ENCODE measurements at regions not wholly inside any gene's neighbourhood (a gene's known extent, or its start where the extent isn't known, plus 50 kb on each side); places are given as distances from the start of the nearest gene placed in this dataset.

DNA sequence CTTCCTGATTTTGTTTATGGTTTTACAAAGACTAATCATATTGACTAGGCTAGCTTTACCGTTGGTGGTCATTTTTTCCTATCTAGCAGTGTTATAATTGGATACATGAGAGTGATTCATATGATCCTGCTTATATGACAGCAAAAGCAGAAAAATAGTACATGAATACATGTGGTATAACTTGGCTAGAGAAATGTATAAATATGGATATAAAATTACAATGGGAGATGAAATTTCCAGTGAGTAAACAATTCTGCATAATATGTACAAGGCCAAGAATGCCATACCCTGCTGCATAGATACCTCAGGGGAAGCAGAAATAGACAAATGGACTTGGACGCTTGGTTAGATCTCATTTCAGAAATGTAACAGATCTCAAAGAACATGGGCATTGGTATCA lies 103.1 kb downstream of the DTWD1 start:
- TF ChIP-seq, protein P1, sequence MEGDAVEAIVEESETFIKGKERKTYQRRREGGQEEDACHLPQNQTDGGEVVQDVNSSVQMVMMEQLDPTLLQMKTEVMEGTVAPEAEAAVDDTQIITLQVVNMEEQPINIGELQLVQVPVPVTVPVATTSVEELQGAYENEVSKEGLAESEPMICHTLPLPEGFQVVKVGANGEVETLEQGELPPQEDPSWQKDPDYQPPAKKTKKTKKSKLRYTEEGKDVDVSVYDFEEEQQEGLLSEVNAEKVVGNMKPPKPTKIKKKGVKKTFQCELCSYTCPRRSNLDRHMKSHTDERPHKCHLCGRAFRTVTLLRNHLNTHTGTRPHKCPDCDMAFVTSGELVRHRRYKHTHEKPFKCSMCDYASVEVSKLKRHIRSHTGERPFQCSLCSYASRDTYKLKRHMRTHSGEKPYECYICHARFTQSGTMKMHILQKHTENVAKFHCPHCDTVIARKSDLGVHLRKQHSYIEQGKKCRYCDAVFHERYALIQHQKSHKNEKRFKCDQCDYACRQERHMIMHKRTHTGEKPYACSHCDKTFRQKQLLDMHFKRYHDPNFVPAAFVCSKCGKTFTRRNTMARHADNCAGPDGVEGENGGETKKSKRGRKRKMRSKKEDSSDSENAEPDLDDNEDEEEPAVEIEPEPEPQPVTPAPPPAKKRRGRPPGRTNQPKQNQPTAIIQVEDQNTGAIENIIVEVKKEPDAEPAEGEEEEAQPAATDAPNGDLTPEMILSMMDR (conservative IDR thresholded peaks at IDR 0.05): no peak
- no peak for TF ChIP-seq EZH2 (IDR thresholded peaks at IDR 0.05; ENCODE audit: low read depth)
